ENCODE measurements at regions not wholly inside any gene's neighbourhood (a gene's known extent, or its start where the extent isn't known, plus 50 kb on each side); places are given as distances from the start of the nearest gene placed in this dataset.

DNA sequence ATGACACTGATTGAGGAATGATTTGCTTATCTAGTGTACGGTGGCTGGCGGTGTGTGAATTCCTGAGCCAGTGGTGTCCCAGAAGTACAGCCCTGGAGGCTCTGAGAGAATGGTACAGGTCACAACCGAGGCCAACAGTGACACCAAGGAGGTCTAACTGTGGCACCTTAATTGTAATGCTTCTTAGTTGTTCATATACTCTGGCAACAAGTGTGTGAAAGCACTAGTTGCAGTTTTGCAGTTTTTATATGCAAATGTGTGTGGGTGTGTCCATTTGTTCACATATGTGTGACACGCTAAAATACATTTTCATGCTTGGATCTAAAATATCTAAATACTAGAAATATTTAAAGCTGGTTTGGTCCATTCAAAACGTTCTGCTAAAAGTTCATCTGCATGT, 185.3 kb upstream of the FMN2 start:
- no peak for DNase-seq (ENCODE audit: extremely low read depth in 1 of 4, low spot score in 3 of 4)
- H3K27me3 ChIP-seq (ENCODE audit: control insufficient read depth in 2 of 2, insufficient read depth in 2 of 2, low read length in 2 of 2): no peaks in the 10 kb centered on the region
- intact Hi-C loops (cut with micrococcal nuclease): no loop called here
- no peak overlapping the region for H2AFZ ChIP-seq (ENCODE audit: low read depth, low read length)
- H3K9me1 ChIP-seq (ENCODE audit: control insufficient read depth, insufficient read depth, low read length): no peaks in the 10 kb centered on the region
- no peak for ATAC-seq
- no peak overlapping the region for H3K4me2 ChIP-seq (ENCODE audit: insufficient read depth, low read length)
- no peaks in the 10 kb centered on the region for H3K9me3 ChIP-seq (replicated peaks; ENCODE audit: control insufficient read depth, insufficient read depth, low read depth, low read length)
- BruUV-seq (replicated peaks): no TSS peak
- H3K4me3 ChIP-seq: no peak overlapping the region
- no peak overlapping the region for H3K9ac ChIP-seq (ENCODE audit: insufficient read depth in 1 of 2, low read depth in 2 of 2, low read length in 2 of 2)
- no peak for FAIRE-seq
- in situ Hi-C loops (cut with MboI): no loop called here
- no peaks in the 10 kb centered on the region for H3K4me1 ChIP-seq (replicated peaks in 1 of 2; ENCODE audit: control insufficient read depth in 2 of 2, insufficient read depth in 2 of 2, low read length in 2 of 2)
- POLR2A ChIA-PET: no interaction called here
- CTCF ChIA-PET (ENCODE audit: low intra/inter-chr PET ratio): no interaction called here
- WGBS (ENCODE audit: insufficient coverage, low coverage, missing lambda C conversion rate): 0% methylated on average over 5 of the region's 5 CpGs
- no peaks in the 10 kb centered on the region for H3K79me2 ChIP-seq (ENCODE audit: control insufficient read depth, insufficient read depth, low read length)
- no peaks in the 10 kb centered on the region for H4K20me1 ChIP-seq (replicated peaks; ENCODE audit: control insufficient read depth, insufficient read depth, low read length)
- no peaks in the 10 kb centered on the region for H3K36me3 ChIP-seq (ENCODE audit: control insufficient read depth, insufficient read depth, low read length)
- no peak overlapping the region for H3K27ac ChIP-seq (ENCODE audit: extremely low read depth, low read depth, low read length)
- TF ChIP-seq POLR3A (IDR thresholded peaks at IDR 0.05; ENCODE audit: borderline replicate concordance, extremely low read depth, insufficient read depth, insufficient read length): no peak
- TF ChIP-seq, protein P1, sequence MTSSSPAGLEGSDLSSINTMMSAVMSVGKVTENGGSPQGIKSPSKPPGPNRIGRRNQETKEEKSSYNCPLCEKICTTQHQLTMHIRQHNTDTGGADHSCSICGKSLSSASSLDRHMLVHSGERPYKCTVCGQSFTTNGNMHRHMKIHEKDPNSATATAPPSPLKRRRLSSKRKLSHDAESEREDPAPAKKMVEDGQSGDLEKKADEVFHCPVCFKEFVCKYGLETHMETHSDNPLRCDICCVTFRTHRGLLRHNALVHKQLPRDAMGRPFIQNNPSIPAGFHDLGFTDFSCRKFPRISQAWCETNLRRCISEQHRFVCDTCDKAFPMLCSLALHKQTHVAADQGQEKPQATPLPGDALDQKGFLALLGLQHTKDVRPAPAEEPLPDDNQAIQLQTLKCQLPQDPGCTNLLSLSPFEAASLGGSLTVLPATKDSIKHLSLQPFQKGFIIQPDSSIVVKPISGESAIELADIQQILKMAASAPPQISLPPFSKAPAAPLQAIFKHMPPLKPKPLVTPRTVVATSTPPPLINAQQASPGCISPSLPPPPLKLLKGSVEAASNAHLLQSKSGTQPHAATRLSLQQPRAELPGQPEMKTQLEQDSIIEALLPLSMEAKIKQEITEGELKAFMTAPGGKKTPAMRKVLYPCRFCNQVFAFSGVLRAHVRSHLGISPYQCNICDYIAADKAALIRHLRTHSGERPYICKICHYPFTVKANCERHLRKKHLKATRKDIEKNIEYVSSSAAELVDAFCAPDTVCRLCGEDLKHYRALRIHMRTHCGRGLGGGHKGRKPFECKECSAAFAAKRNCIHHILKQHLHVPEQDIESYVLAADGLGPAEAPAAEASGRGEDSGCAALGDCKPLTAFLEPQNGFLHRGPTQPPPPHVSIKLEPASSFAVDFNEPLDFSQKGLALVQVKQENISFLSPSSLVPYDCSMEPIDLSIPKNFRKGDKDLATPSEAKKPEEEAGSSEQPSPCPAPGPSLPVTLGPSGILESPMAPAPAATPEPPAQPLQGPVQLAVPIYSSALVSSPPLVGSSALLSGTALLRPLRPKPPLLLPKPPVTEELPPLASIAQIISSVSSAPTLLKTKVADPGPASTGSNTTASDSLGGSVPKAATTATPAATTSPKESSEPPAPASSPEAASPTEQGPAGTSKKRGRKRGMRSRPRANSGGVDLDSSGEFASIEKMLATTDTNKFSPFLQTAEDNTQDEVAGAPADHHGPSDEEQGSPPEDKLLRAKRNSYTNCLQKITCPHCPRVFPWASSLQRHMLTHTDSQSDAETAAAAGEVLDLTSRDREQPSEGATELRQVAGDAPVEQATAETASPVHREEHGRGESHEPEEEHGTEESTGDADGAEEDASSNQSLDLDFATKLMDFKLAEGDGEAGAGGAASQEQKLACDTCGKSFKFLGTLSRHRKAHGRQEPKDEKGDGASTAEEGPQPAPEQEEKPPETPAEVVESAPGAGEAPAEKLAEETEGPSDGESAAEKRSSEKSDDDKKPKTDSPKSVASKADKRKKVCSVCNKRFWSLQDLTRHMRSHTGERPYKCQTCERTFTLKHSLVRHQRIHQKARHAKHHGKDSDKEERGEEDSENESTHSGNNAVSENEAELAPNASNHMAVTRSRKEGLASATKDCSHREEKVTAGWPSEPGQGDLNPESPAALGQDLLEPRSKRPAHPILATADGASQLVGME (CRISPR knock-in tag; IDR thresholded peaks at IDR 0.05): no peak
- TF ChIP-seq MEF2A (IDR thresholded peaks at IDR 0.05; ENCODE audit: control insufficient read depth, low read depth, low read length): no peak
- no peak for TF ChIP-seq ARHGAP35 (IDR thresholded peaks at IDR 0.05; ENCODE audit: partially characterized antibody)
- TF ChIP-seq ELF4 (CRISPR knock-in tag; IDR thresholded peaks at IDR 0.05): no peak
- TF ChIP-seq, protein P2, sequence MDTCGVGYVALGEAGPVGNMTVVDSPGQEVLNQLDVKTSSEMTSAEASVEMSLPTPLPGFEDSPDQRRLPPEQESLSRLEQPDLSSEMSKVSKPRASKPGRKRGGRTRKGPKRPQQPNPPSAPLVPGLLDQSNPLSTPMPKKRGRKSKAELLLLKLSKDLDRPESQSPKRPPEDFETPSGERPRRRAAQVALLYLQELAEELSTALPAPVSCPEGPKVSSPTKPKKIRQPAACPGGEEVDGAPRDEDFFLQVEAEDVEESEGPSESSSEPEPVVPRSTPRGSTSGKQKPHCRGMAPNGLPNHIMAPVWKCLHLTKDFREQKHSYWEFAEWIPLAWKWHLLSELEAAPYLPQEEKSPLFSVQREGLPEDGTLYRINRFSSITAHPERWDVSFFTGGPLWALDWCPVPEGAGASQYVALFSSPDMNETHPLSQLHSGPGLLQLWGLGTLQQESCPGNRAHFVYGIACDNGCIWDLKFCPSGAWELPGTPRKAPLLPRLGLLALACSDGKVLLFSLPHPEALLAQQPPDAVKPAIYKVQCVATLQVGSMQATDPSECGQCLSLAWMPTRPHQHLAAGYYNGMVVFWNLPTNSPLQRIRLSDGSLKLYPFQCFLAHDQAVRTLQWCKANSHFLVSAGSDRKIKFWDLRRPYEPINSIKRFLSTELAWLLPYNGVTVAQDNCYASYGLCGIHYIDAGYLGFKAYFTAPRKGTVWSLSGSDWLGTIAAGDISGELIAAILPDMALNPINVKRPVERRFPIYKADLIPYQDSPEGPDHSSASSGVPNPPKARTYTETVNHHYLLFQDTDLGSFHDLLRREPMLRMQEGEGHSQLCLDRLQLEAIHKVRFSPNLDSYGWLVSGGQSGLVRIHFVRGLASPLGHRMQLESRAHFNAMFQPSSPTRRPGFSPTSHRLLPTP (IDR thresholded peaks at IDR 0.05; ENCODE audit: borderline replicate concordance, extremely low read depth, insufficient read length): no peak
- no peak for TF ChIP-seq RB1 (IDR thresholded peaks at IDR 0.05; ENCODE audit: low read depth)
- no peak for TF ChIP-seq WHSC1 (IDR thresholded peaks at IDR 0.05; ENCODE audit: low read length)
- TF ChIP-seq, protein P3, sequence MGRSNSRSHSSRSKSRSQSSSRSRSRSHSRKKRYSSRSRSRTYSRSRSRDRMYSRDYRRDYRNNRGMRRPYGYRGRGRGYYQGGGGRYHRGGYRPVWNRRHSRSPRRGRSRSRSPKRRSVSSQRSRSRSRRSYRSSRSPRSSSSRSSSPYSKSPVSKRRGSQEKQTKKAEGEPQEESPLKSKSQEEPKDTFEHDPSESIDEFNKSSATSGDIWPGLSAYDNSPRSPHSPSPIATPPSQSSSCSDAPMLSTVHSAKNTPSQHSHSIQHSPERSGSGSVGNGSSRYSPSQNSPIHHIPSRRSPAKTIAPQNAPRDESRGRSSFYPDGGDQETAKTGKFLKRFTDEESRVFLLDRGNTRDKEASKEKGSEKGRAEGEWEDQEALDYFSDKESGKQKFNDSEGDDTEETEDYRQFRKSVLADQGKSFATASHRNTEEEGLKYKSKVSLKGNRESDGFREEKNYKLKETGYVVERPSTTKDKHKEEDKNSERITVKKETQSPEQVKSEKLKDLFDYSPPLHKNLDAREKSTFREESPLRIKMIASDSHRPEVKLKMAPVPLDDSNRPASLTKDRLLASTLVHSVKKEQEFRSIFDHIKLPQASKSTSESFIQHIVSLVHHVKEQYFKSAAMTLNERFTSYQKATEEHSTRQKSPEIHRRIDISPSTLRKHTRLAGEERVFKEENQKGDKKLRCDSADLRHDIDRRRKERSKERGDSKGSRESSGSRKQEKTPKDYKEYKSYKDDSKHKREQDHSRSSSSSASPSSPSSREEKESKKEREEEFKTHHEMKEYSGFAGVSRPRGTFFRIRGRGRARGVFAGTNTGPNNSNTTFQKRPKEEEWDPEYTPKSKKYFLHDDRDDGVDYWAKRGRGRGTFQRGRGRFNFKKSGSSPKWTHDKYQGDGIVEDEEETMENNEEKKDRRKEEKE (IDR thresholded peaks at IDR 0.05; ENCODE audit: borderline replicate concordance in 1 of 2, control insufficient read depth in 1 of 2, low read depth in 2 of 2, low read length in 1 of 2): no peak
- TF ChIP-seq KAT2B (IDR thresholded peaks at IDR 0.05; ENCODE audit: low read depth, low read length): no peak

Data from K562 (cell line).